PFSK-1 (cell line): ENCODE measurements at regions not wholly inside any gene's neighbourhood (a gene's known extent, or its start where the extent isn't known, plus 50 kb on each side); places are given as distances from the start of the nearest gene placed in this dataset.

Experiments used
- FOXP2 ChIP-seq: optimal IDR thresholded peaks from 2 replicates; pipeline ENCODE3; 2011; ENCODE audit warnings: borderline replicate concordance, control low read depth, inconsistent platforms; ENCODE audit not compliant: insufficient read depth; ENCODE audit errors: extremely low read length, extremely low read depth
- POLR2AphosphoS5 ChIP-seq: IDR thresholded peaks from 2 replicates; pipeline ENCODE4 v1.6.1; 2012; ENCODE audit warnings: low read depth, mild to moderate bottlenecking, control low read depth, low read length, moderate library complexity
- REST ChIP-seq, 2 experiments: IDR thresholded peaks; 2 replicates each; pipeline versions ENCODE4 v1.6.1 to v1.8.0; 2011 to 2012; ENCODE audit warnings: low read depth in 2 of 2, low read length in 2 of 2, control low read depth in 1 of 2, inconsistent platforms in 1 of 2, mild to moderate bottlenecking in 1 of 2, moderate library complexity in 1 of 2; ENCODE audit not compliant: insufficient read depth in 1 of 2
- SIN3A ChIP-seq: IDR thresholded peaks from 2 replicates; pipeline ENCODE4 v1.6.1; 2012; ENCODE audit warnings: mild to moderate bottlenecking, low read length, moderate library complexity, borderline replicate concordance; ENCODE audit not compliant: insufficient read depth
- TAF1 ChIP-seq: IDR thresholded peaks from 2 replicates; pipeline ENCODE4 v1.6.1; 2012; ENCODE audit warnings: low read length, control low read depth, borderline replicate concordance; ENCODE audit not compliant: insufficient read depth

- no peak for TF ChIP-seq REST (IDR thresholded peaks at IDR 0.05; ENCODE audit: insufficient read depth in 1 of 2, low read depth in 2 of 2, low read length in 2 of 2)
- TF ChIP-seq POLR2AphosphoS5, result no peak
- TF ChIP-seq SIN3A, result no peak
- TF ChIP-seq TAF1, result no peak
- no peak for TF ChIP-seq FOXP2
Observed at GRCh38 chr2:184520441-184520840, 77.9 kb upstream of the ZNF804A start.
